A673 (cell line): ENCODE measurements at regions not wholly inside any gene's neighbourhood (a gene's known extent, or its start where the extent isn't known, plus 50 kb on each side); places are given as distances from the start of the nearest gene placed in this dataset.

Experiments
- BruUV-seq: library from RNA; stranded (reverse); fragments of 400-500 nt; replicated peaks from 2 replicates; lab custom pipeline; 2021; lab: Mats Ljungman, UMichigan
- CTCF ChIA-PET: fragments of 300-600 bp; sonication (Branson Sonifier 250); formaldehyde crosslinking; loops from one replicate; lab custom pipeline; 2022; ENCODE audit warnings: antibody characterized with exemption; lab: Charles Lee
- POLR2A ChIA-PET: fragments of 300-600 bp; sonication (Branson Sonifier 250); formaldehyde crosslinking; loops from one replicate; lab custom pipeline; 2022; ENCODE audit warnings: antibody characterized with exemption; ENCODE audit not compliant: low non-redundant PET; lab: Charles Lee
- DNase-seq: peaks from one replicate; pipeline ENCODE4 v3.0.0-alpha.2; 2015; ENCODE audit warnings: low spot score
- H3K27ac ChIP-seq: fragments of 200-600 bp; sonication (generic); 2 replicates; pipeline ENCODE4 v1.5.1; 2016; ENCODE audit warnings: mixed run types, low read depth, mild to moderate bottlenecking, mixed read lengths, antibody characterized with exemption, low read length; ENCODE audit not compliant: poor library complexity, severe bottlenecking
- H3K27me3 ChIP-seq: fragments of 200-600 bp; sonication (generic); replicated peaks from 2 replicates; pipeline ENCODE4 v1.6.1; 2017; ENCODE audit warnings: mixed run types, low read depth, mild to moderate bottlenecking, mixed read lengths, antibody characterized with exemption, low read length; ENCODE audit not compliant: insufficient read depth, poor library complexity
- H3K36me3 ChIP-seq: fragments of 200-600 bp; sonication (generic); 2 replicates; pipeline ENCODE4 v1.6.1; 2016; ENCODE audit warnings: mixed run types, mild to moderate bottlenecking, mixed read lengths, antibody characterized with exemption, low read length; ENCODE audit not compliant: insufficient read depth, poor library complexity, severe bottlenecking
- H3K4me1 ChIP-seq: fragments of 200-600 bp; sonication (generic); 2 replicates; pipeline ENCODE4 v1.6.1; 2017; ENCODE audit warnings: mixed run types, mild to moderate bottlenecking, mixed read lengths, antibody characterized with exemption, low read length; ENCODE audit not compliant: insufficient read depth, poor library complexity, severe bottlenecking
- H3K4me3 ChIP-seq: fragments of 200-600 bp; sonication (generic); 2 replicates; pipeline ENCODE4 v1.5.1; 2016; ENCODE audit warnings: low read depth, mixed run types, mild to moderate bottlenecking, mixed read lengths, low read length; ENCODE audit not compliant: poor library complexity, severe bottlenecking
- H3K9me3 ChIP-seq: fragments of 200-600 bp; sonication (generic); 2 replicates; pipeline ENCODE4 v1.6.1; 2016; ENCODE audit warnings: mixed run types, low read depth, mild to moderate bottlenecking, mixed read lengths, antibody characterized with exemption, low read length; ENCODE audit not compliant: poor library complexity, severe bottlenecking
- CTCF ChIP-seq: fragments of 300-800, 200-600 bp; sonication (generic); conservative IDR thresholded peaks from 2 replicates; pipeline ENCODE4 v1.5.1; 2017; ENCODE audit warnings: low read depth, mild to moderate bottlenecking, antibody characterized with exemption, low read length, moderate library complexity, mixed read lengths
- EZH2 ChIP-seq: fragments of 200-600 bp; sonication (generic); IDR thresholded peaks from 2 replicates; pipeline ENCODE4 v1.6.1; 2017; ENCODE audit warnings: borderline replicate concordance, low read depth, mild to moderate bottlenecking, mixed read lengths, antibody characterized with exemption, low read length; ENCODE audit not compliant: poor library complexity, severe bottlenecking
- intact Hi-C: fragments of 100-400 bp; cut with micrococcal nuclease; formaldehyde crosslinking; loops from one replicate; pipeline ENCODE4 v1.10.0; 2022; ENCODE audit not compliant: unreplicated experiment

- no peak for DNase-seq
- Histone ChIP-seq H3K9me3 (peaks cover 30% of the 10 kb centered on the region), H3K36me3 (no peaks in the 10 kb centered on the region), H3K27ac (no peak overlapping the region), H3K27me3 (no peaks in the 10 kb centered on the region), H3K4me3 (no peak overlapping the region), H3K4me1 (no peaks in the 10 kb centered on the region)
- intact Hi-C loops = no loop called here
- ChIA-PET POLR2A (interaction anchor here (0.6 kb wide), 1 partner anchor 16 kb away, joined by 3 read pairs; no protein-coding TSS in a partner anchor), CTCF (no interaction called here)
- no TSS peak for BruUV-seq
- TF ChIP-seq CTCF (no peak), EZH2 (no peak)
Observed at GRCh38 chr5:12419075-12419474, 514.8 kb upstream of the CTNND2 start.

GRCh38 chr5:12413585-12413984, 509.3 kb upstream of the CTNND2 start:
- POLR2A ChIA-PET = no interaction called here
- H3K9me3 ChIP-seq = peaks cover 32% of the 10 kb centered on the region
- H3K27me3 ChIP-seq = no peaks in the 10 kb centered on the region
- no peak for DNase-seq
- H3K36me3 ChIP-seq = no peaks in the 10 kb centered on the region
- TF ChIP-seq EZH2 (no peak), CTCF (no peak)
- BruUV-seq = no TSS peak
- no peak overlapping the region for H3K27ac ChIP-seq
- no peak overlapping the region for H3K4me3 ChIP-seq
- no peaks in the 10 kb centered on the region for H3K4me1 ChIP-seq
- intact Hi-C loops = no loop called here
- CTCF ChIA-PET = no interaction called here

- POLR2A ChIA-PET = no interaction called here
- BruUV-seq = no TSS peak
- H3K27me3 ChIP-seq = no peaks in the 10 kb centered on the region
- intact Hi-C loops = no loop called here
- no peak for DNase-seq
- H3K4me3 ChIP-seq = no peak overlapping the region
- no peak overlapping the region for H3K27ac ChIP-seq
- H3K9me3 ChIP-seq = peaks cover 32% of the 10 kb centered on the region
- CTCF ChIA-PET = no interaction called here
- no peaks in the 10 kb centered on the region for H3K4me1 ChIP-seq
- H3K36me3 ChIP-seq = no peaks in the 10 kb centered on the region
- no peak for TF ChIP-seq EZH2
- no peak for TF ChIP-seq CTCF
Observed at GRCh38 chr5:12413075-12413474, 508.8 kb upstream of the CTNND2 start.
